Esophagus (tissue), 2 donors: ENCODE measurements at regions not wholly inside any gene's neighbourhood (a gene's known extent, or its start where the extent isn't known, plus 50 kb on each side); places are given as distances from the start of the nearest gene placed in this dataset.

Source experiments
- H3K27ac ChIP-seq, 2 donors: one replicate each; pipeline ENCODE4 v1.5.1; 2013; ENCODE audit warnings: low read depth in 2 of 2, mild to moderate bottlenecking in 2 of 2, inconsistent platforms in 1 of 2, low read length in 1 of 2, moderate library complexity in 1 of 2
- H3K27me3 ChIP-seq, 2 donors: one replicate each; pipeline ENCODE4 v1.6.1; 2013; ENCODE audit warnings: low read length in 2 of 2, control low read depth in 1 of 2, mild to moderate bottlenecking in 1 of 2; ENCODE audit not compliant: insufficient read depth in 2 of 2, control insufficient read depth in 1 of 2
- H3K36me3 ChIP-seq, 2 donors: one replicate each; pipeline ENCODE4 v1.6.1; 2013; ENCODE audit warnings: low read length in 1 of 2; ENCODE audit not compliant: control insufficient read depth in 2 of 2, insufficient read depth in 2 of 2
- H3K4me1 ChIP-seq, 2 donors: one replicate each; pipeline ENCODE4 v1.6.1; 2013; ENCODE audit warnings: low read length in 1 of 2; ENCODE audit not compliant: control insufficient read depth in 2 of 2, insufficient read depth in 2 of 2
- H3K4me3 ChIP-seq, 2 donors: one replicate each; pipeline ENCODE4 v1.5.1; 2013; ENCODE audit warnings: low read length in 2 of 2, mild to moderate bottlenecking in 2 of 2, low read depth in 1 of 2, moderate library complexity in 1 of 2
- H3K9me3 ChIP-seq, 2 donors: one replicate each; pipeline ENCODE4 v1.6.1; 2013; ENCODE audit warnings: mild to moderate bottlenecking in 2 of 2, low read depth in 1 of 2, low read length in 1 of 2, moderate library complexity in 1 of 2; ENCODE audit not compliant: control insufficient read depth in 2 of 2, insufficient read depth in 1 of 2
- WGBS, 2 donors: extraction: QIAGEN DNeasy Blood & Tissue Kit; methylation state at CpG; one replicate each; pipeline ENCODE4 v1.1.7; 2013; 5-methylcytosine and 5-hydroxymethylcytosine counted together
- donor health status: healthy with polysubstance abuse.
- donor health status: Bipolar disorder and iron deficiency.

GRCh38 chr9:135032868-135033460, 54.5 kb upstream of the OLFM1 start:
- Histone ChIP-seq H3K4me3 (no peak overlapping the region), H3K9me3 (peaks cover 0 to 3% of the 10 kb centered on the region in 2 donors), H3K27ac (no peak overlapping the region), H3K4me1 (peaks cover 0 to 3% of the 10 kb centered on the region in 2 donors), H3K27me3 (no peaks in the 10 kb centered on the region), H3K36me3 (no peaks in the 10 kb centered on the region)
- WGBS, 2 donors = 83 to 85% methylated on average over 22 of the region's 22 CpGs

DNA sequence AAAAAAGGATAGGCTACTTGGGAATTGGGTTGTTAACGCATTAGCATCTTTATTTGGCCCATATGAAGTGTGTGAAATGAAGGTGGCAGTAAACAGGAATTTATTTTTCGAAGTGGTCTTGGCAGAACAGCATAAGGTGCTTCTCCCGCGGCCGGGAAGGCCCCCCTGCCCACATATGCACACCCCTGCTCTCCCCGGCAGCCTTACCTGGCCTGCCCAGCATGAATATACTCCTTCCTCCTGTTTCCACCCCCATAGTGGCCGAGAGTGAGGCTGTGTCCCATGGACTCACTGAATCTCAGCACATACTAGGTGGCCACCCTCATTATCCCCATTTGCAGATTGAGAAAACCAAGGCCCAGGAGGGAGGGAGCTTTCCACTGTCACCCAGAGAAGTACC, 54.0 kb upstream of the OLFM1 start:
- Histone ChIP-seq H3K4me1 (peaks cover 0 to 3% of the 10 kb centered on the region in 2 donors), H3K27ac (no peak overlapping the region), H3K36me3 (no peaks in the 10 kb centered on the region), H3K4me3 (no peak overlapping the region), H3K27me3 (no peaks in the 10 kb centered on the region), H3K9me3 (peaks cover 0 to 3% of the 10 kb centered on the region in 2 donors)
- 74 to 79% methylated on average over 7 of the region's 7 CpGs for WGBS, 2 donors

DNA sequence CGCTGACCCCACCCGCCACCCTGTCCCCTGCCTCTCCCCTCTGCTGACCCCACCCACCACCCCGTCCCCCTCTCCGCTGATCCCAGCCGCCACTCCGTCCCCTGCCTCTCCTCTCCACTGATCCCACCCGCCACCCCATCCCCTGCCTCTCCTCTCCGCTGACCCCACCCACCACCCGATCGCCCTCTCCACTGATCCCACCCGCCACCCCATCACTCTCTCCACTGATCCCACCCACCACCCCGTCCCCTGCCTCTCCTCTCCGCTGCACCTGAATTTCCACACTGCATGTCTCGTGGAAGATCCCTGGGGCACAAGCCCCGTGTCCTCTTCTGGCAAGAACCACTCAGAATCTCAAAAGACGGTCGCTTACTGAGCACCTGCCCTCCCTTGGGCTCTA, 53.4 kb upstream of the OLFM1 start:
- Histone ChIP-seq H3K36me3 (no peaks in the 10 kb centered on the region), H3K27ac (no peak overlapping the region), H3K9me3 (peaks cover 0 to 3% of the 10 kb centered on the region in 2 donors), H3K27me3 (no peaks in the 10 kb centered on the region), H3K4me1 (peaks cover 0 to 3% of the 10 kb centered on the region in 2 donors), H3K4me3 (no peak overlapping the region)
- 78% methylated on average over 15 to 17 of the region's 17 CpGs for WGBS, 2 donors

- Histone ChIP-seq H3K9me3 (peaks cover 0 to 3% of the 10 kb centered on the region in 2 donors), H3K4me1 (no peaks in the 10 kb centered on the region), H3K27me3 (no peaks in the 10 kb centered on the region), H3K36me3 (no peaks in the 10 kb centered on the region), H3K27ac (no peak overlapping the region), H3K4me3 (no peak overlapping the region)
- WGBS, 2 donors = 82 to 83% methylated on average over 14 of the region's 14 CpGs
Observed at GRCh38 chr9:135035781-135036760, 51.4 kb upstream of the OLFM1 start.

DNA sequence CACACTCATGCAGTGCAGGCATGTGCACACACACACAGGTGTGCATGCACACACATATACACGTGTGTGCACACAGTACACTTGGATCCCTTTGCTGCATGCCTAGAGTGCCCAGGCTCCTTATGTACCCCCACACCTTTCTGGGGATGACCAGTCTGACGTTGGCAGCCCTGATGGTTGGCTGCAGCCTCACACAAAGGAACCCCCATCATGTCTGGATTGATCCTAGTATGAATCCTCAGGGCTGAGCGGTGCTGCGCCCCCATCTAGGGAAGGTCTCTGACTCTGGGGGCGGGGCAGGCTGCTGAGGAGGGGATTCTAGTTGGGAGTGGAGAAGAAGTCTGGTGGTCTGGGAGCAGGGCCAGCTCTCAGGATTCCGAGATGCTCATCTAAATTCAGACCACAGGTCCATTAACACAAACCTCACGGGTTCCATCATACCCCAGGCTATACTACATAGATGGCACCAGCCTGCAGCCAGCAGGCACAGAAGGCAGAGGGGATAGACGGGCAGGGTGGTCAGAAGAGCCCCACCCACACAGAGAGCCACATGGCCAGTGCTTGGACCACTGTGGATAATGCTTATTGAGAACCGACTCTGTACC, 50.5 kb upstream of the OLFM1 start:
- H3K4me1 ChIP-seq = no peaks in the 10 kb centered on the region
- H3K27me3 ChIP-seq = no peaks in the 10 kb centered on the region
- WGBS, 2 donors = 70 to 73% methylated on average over 9 of the region's 9 CpGs
- H3K9me3 ChIP-seq = peaks cover 0 to 3% of the 10 kb centered on the region in 2 donors
- no peak overlapping the region for H3K4me3 ChIP-seq
- H3K27ac ChIP-seq = no peak overlapping the region
- H3K36me3 ChIP-seq = no peaks in the 10 kb centered on the region

GRCh38 chr9:135037521-135038250, 49.8 kb upstream of the OLFM1 start:
- peaks cover 2 to 3% of the 10 kb centered on the region in 2 donors for H3K9me3 ChIP-seq
- 76 to 77% methylated on average over 20 of the region's 20 CpGs for WGBS, 2 donors
- no peaks in the 10 kb centered on the region for H3K27me3 ChIP-seq
- no peak overlapping the region for H3K4me3 ChIP-seq
- no peaks in the 10 kb centered on the region for H3K4me1 ChIP-seq
- H3K36me3 ChIP-seq = no peaks in the 10 kb centered on the region
- H3K27ac ChIP-seq = no peak overlapping the region
